GM12801 (cell line): ENCODE measurements at regions not wholly inside any gene's neighbourhood (a gene's known extent, or its start where the extent isn't known, plus 50 kb on each side); places are given as distances from the start of the nearest gene placed in this dataset.
A peak's percentile ranks its signal among the peaks of the same experiment; 100 is the strongest.

Experiments used
- TF ChIP-seq, protein P1 (sequence below): IDR thresholded peaks from one replicate; pipeline ENCODE4 v1.5.1; 2011; ENCODE audit warnings: control low read depth; ENCODE audit not compliant: insufficient read length; ENCODE audit errors: extremely low read depth

DNA sequence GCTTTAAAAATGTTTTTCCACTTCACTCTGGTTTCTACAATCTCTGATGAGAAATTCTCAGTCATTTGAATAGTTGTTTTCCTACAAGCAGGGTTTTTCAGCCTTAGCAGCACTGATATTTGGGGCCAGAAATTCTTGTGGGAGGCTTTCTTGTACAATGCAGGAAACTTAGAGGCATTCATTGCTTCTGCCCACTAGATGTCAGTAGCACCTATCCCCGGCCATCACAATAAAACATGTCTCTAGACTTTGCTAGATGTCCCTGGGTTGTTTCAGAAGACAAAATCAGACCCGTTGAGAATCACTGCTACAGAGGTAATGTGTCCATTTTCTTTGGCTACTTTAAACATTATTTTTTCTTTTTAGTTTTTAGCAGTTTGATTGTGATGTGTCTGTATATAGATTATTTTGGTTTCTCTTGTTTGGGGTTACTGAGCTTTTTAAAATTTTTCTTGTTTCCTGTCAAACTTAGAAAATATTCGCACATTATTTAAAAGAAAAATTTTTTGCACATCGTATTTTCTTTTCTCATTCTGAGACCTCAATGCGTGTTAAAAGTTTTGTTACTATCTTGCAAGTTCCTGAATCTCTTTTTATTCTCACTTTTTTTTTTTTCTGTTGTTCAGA, 60.8 kb upstream of the CCDC179 start:
- TF ChIP-seq, protein P1, sequence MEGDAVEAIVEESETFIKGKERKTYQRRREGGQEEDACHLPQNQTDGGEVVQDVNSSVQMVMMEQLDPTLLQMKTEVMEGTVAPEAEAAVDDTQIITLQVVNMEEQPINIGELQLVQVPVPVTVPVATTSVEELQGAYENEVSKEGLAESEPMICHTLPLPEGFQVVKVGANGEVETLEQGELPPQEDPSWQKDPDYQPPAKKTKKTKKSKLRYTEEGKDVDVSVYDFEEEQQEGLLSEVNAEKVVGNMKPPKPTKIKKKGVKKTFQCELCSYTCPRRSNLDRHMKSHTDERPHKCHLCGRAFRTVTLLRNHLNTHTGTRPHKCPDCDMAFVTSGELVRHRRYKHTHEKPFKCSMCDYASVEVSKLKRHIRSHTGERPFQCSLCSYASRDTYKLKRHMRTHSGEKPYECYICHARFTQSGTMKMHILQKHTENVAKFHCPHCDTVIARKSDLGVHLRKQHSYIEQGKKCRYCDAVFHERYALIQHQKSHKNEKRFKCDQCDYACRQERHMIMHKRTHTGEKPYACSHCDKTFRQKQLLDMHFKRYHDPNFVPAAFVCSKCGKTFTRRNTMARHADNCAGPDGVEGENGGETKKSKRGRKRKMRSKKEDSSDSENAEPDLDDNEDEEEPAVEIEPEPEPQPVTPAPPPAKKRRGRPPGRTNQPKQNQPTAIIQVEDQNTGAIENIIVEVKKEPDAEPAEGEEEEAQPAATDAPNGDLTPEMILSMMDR: peak; percentile 39

DNA sequence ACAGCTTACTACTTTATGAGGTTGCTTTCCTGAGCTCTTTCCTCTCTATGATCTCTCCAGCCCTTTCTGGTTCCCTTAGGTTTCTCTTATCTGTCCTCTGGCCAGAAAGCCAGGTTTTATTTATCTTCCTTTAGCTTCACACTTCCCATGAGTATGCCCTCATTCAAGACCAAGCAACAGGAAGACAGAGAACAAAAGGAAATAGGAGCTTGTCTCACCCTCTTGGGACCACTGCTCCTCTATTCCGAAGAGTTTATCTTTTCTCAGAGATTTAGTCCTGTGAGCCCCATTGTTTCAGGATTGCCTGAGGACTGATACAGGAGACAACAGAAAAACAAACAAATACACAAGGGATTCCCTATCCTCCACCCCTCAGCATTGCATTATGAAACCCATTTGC, 62.4 kb upstream of the CCDC179 start:
- TF ChIP-seq, protein P1: no peak

DNA sequence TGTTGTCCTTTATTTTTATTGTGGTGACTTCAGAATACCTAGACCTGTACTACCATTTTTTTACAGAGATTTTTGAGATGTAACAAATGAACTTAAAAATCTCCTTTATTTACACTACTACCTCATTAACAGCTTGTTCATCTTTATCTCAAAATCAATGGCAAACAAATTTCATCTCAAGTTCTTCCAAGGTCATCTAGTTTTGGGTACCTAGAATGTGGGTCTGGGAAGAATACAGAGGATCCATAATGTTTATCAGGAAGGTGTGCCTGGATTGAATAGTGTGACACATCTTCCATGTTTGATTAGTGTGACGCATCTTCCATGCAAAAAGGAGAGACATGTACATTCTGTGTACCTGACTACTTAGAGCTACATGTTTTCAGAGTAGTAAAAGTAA, 63.3 kb upstream of the CCDC179 start:
- TF ChIP-seq, protein P1: no peak

DNA sequence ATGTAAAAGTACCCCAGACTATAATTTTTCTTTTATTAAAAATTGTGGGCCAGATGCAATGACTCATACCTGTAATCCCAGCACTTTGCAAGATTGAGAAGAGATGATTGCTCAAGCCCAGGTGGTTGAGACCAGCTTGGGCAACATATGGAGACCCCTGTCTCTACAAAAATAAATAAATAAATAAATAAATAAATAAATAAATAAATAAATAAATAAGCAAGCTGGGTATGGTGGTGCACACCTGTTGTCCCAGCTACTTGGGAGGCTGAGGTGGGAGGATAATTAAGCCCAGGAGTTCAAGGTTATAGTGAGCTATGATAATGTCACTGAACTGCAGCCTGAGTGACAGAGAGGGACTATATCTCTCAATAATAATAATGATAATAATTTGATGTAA, 66.1 kb upstream of the CCDC179 start:
- TF ChIP-seq, protein P1: no peak

DNA sequence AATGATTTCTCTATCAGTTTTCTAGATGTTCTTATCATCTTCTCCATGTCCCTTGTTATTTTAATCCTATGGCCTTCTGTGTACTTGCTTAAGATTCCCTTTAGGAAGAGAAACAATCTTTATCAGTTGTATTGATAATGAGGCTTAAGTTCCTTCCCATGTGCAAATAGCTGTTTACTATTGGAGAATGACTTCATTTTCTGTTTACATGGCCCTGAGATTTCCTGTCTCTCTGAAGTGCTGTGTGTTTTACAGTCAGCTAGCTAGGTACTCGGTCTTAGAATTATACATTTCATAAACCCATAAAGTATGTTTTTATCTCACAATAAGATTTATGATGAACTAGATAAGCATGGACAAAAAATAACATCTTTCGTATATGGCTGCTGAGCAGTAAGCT, 67.5 kb upstream of the CCDC179 start:
- TF ChIP-seq, protein P1: no peak

DNA sequence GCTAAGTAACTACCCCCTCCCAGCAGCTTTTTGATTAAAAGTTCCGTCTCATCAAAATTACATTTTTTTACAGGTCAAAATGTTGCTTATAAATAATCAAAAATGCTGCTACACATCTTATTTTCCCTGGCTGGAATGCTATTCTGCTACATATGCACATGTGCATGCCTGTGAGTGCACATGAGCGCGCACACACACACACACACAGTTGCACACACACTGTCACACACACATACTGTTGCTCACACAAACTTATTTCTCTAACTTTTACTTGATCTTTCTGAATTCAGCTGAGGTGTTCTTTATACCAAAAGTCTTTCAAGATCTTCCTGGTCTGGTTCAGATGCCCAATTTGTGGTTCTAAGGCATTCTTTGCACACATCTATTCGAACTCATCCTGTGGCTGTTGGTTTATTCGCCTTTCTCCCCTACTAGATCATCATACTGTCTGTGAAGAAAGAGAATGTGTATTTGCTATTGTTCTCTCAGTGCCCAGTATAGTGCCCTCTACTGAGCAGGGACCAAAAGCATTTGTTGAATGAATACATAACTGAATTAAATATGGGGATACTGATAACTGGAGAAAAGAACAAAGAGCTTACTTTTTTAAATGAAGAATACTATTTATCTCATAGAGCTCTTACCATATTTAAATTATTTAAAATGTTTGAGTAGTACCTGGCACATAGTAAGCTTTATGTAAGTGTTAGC, 68.1 kb upstream of the CCDC179 start:
- TF ChIP-seq, protein P1: no peak

DNA sequence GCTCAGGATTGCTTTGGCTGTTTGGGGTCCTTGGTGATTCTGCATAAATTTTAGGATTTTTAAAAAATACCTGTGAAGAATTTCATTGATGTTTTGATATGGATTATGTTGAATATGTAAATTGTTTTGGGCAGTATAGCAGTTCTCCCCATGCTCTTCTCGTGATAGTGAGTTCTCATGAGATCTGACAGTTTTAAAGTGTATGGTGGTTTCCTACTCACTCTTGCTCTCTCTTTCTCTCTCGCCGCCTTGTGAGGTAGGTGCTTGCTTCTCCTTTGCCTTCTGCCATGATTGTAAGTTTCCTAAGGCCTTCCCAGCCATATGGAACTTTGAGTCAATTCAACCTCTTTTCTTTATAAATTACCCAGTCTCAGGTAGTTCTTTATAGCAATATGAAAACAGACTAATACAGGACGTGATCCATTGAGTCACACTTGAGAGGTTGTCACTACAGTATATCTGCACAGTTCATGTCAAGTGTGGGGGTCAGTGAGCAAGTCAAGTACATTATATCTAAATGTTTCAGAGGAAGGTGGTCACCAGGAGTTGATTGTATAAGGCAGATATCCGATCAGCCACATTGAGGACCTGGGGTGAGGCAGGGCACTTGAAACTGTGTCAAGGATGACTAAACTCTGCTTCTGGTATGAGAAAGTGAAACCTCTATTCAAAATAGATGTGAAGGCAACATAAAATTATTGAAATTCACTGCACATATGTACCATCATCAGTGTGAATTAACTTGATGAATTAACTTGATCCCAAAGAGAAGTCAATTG, 70.7 kb upstream of the CCDC179 start:
- TF ChIP-seq, protein P1: no peak
